ENCODE measurements at regions not wholly inside any gene's neighbourhood (a gene's known extent, or its start where the extent isn't known, plus 50 kb on each side); places are given as distances from the start of the nearest gene placed in this dataset.

DNA sequence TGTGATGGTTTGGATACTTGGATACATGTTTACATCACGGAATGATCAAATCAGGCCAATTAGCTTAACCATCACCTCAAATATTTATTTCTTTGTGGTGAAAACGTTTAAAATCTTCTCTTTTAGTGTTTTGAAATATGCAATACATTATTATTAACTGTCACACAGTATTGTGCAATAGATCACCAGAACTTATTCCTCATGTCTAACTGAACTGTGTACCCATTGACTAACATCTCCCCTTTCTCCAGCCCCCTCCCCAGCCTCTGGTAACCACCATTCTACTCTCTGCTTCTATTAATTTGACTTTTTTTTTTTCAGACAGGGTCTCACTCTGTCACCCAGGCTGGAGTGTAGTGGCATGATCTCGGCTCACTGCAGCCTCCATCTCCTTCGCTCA is 471.9 kb downstream of the BCOR start:
- TF ChIP-seq, protein P1, sequence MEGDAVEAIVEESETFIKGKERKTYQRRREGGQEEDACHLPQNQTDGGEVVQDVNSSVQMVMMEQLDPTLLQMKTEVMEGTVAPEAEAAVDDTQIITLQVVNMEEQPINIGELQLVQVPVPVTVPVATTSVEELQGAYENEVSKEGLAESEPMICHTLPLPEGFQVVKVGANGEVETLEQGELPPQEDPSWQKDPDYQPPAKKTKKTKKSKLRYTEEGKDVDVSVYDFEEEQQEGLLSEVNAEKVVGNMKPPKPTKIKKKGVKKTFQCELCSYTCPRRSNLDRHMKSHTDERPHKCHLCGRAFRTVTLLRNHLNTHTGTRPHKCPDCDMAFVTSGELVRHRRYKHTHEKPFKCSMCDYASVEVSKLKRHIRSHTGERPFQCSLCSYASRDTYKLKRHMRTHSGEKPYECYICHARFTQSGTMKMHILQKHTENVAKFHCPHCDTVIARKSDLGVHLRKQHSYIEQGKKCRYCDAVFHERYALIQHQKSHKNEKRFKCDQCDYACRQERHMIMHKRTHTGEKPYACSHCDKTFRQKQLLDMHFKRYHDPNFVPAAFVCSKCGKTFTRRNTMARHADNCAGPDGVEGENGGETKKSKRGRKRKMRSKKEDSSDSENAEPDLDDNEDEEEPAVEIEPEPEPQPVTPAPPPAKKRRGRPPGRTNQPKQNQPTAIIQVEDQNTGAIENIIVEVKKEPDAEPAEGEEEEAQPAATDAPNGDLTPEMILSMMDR (IDR thresholded peaks at IDR 0.05): no peak
- H3K36me3 ChIP-seq: no peaks in the 10 kb centered on the region

DNA sequence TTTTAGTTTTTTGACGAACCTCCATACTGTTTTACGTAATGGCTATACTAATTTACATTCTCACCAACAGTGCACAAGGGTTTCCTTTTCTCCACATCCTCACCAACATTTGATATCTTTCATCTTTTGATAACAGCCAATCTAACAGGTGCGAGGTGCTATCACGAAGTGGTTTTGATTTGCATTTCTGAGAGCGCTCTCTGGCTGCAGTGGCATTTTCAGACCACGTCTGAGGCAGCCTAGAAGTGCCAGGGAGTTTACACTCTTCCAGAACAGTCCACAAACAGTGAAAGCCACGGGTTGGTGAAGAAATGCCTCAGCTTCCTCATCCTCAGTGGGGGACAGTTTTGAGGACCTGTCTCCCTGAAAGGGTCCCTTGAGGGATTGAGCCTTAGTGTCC is 471.0 kb downstream of the BCOR start:
- TF ChIP-seq, protein P1 (IDR thresholded peaks at IDR 0.05): no peak
- Histone ChIP-seq H3K9me3 (peaks cover 0 to 11% of the 10 kb centered on the region in 2 donors), H3K4me3 (no peak overlapping the region), H3K27ac (no peak overlapping the region), H3K4me1 (no peaks in the 10 kb centered on the region), H3K27me3 (no peaks in the 10 kb centered on the region), H3K36me3 (no peaks in the 10 kb centered on the region)
- no peak for DNase-seq (ENCODE audit: low spot score)

More for the DNA sequence above, 471.9 kb downstream of the BCOR start:
- H3K4me1 ChIP-seq: no peaks in the 10 kb centered on the region
- H3K9me3 ChIP-seq: peaks cover 0 to 11% of the 10 kb centered on the region in 2 donors
- DNase-seq (ENCODE audit: low spot score): no peak
- no peak overlapping the region for H3K4me3 ChIP-seq
- H3K27ac ChIP-seq: no peak overlapping the region
- no peaks in the 10 kb centered on the region for H3K27me3 ChIP-seq

DNA sequence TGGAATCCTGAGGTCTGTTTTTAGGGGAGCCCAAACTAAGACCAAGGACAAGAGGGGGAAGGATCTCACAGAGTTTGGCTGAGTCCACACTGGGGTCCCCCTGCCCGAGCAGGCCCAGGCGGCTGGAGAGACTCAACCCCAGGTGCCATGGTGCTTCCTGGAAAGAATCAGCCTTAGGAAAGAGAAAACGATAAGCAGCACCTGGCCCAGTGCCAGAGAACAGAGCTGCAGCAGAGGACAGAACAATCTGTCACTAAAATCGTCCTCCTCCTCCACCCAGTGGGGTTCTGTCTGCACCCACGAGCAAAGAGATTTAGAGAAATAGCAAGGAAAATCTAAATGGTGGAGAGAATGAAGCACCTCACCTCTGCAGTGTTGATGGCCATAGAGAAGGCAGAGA is 470.5 kb downstream of the BCOR start:
- no peak overlapping the region for H3K4me3 ChIP-seq
- no peaks in the 10 kb centered on the region for H3K4me1 ChIP-seq
- H3K27me3 ChIP-seq: no peaks in the 10 kb centered on the region
- no peak for DNase-seq (ENCODE audit: low spot score)
- H3K27ac ChIP-seq: no peak overlapping the region
- TF ChIP-seq, protein P1 (IDR thresholded peaks at IDR 0.05): no peak
- H3K36me3 ChIP-seq: no peaks in the 10 kb centered on the region
- peaks cover 0 to 11% of the 10 kb centered on the region in 2 donors for H3K9me3 ChIP-seq

DNA sequence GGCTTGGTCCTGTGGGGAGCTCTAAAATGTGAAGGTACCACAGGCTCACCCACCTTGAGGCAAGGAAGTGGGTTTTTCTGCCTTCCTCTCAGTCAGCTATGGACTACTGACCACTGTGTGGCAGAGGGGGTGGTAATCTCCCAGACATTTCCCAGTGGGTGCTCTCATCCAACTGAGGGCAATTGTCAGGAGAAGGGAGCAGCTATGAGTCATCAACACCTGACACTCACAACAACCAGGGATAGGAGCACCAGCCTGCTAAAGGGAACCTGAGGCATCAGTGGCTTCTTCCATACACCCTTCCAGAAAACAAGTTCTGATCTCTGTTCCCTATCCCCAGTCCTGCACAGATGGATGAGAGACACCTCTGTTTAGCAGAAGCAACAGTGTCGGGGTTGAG is 468.8 kb downstream of the BCOR start:
- H3K27ac ChIP-seq: no peak overlapping the region
- no peaks in the 10 kb centered on the region for H3K4me1 ChIP-seq
- peaks cover 0 to 4% of the 10 kb centered on the region in 2 donors for H3K9me3 ChIP-seq
- no peaks in the 10 kb centered on the region for H3K36me3 ChIP-seq
- TF ChIP-seq, protein P1 (IDR thresholded peaks at IDR 0.05): no peak
- no peak for DNase-seq (ENCODE audit: low spot score)
- H3K4me3 ChIP-seq: no peak overlapping the region
- H3K27me3 ChIP-seq: no peaks in the 10 kb centered on the region

DNA sequence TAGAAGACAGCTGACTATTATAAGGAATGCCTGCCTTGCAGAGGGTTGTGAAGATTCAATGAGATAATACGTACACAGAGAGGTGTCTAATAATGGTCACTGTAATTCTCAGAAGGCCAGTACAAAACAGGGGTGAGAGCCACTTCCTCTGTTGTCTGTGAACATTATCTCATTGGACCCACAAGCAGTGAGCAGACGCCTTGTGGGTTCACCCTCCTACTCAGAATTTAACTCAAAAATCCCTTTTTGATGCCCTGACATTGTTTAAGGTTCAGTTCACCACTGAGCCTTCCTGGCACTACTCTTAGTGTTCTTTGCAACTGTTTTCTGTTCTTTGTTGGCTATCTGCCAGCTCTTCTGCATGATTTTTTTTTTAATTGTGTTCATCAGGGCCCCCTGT is 467.4 kb downstream of the BCOR start:
- no peak for DNase-seq (ENCODE audit: low spot score)
- Histone ChIP-seq H3K27ac (no peak overlapping the region), H3K36me3 (no peaks in the 10 kb centered on the region), H3K4me1 (no peaks in the 10 kb centered on the region), H3K4me3 (no peak overlapping the region), H3K27me3 (no peaks in the 10 kb centered on the region), H3K9me3 (no peaks in the 10 kb centered on the region)
- TF ChIP-seq, protein P1 (IDR thresholded peaks at IDR 0.05): no peak

All from right atrium auricular region (tissue), 2 donors.